ENCODE measurements at regions not wholly inside any gene's neighbourhood (a gene's known extent, or its start where the extent isn't known, plus 50 kb on each side); places are given as distances from the start of the nearest gene placed in this dataset.

GRCh38 chr2:48888066-48888465, 132.5 kb upstream of the LHCGR start:
- TF ChIP-seq CTCF (IDR thresholded peaks at IDR 0.05) (no peak), EZH2 (IDR thresholded peaks at IDR 0.05) (no peak), EZH2phosphoT487 (IDR thresholded peaks at IDR 0.05) (no peak)

All from neural progenitor cell (in vitro differentiated cells).